Esophagus squamous epithelium (tissue), 5 donors: ENCODE measurements at regions not wholly inside any gene's neighbourhood (a gene's known extent, or its start where the extent isn't known, plus 50 kb on each side); places are given as distances from the start of the nearest gene placed in this dataset.

Experiments used
- DNase-seq: peaks from one replicate; lab custom pipeline; 2025; lab: John Stamatoyannopoulos, UW
- H3K27ac ChIP-seq, 4 donors: fragments of 200-600 bp; sonication (generic); one replicate each; pipeline ENCODE4 v1.5.1; 2016 to 2019; ENCODE audit warnings: mild to moderate bottlenecking in 1 of 4
- H3K27me3 ChIP-seq, 4 donors: fragments of 200-600 bp; sonication (generic); 1 replicate in 3 of 4; 2 replicates in 1 of 4; pipeline versions ENCODE4 v1.5.1 to v1.6.0; 2017 to 2021; ENCODE audit warnings: antibody characterized with exemption in 1 of 4
- H3K36me3 ChIP-seq, 3 donors: fragments of 200-600 bp; sonication (generic); one replicate each; pipeline ENCODE4 v1.5.1; 2016 to 2019
- H3K4me1 ChIP-seq, 3 donors: fragments of 200-600 bp; sonication (generic); one replicate each; pipeline ENCODE4 v1.5.1; 2017 to 2019
- H3K4me3 ChIP-seq, 4 donors: fragments of 200-600 bp; sonication (generic); 1 replicate in 3 of 4; 2 replicates in 1 of 4; pipeline ENCODE4 v1.5.1; 2016 to 2019; ENCODE audit warnings: mild to moderate bottlenecking in 2 of 4, moderate library complexity in 1 of 4
- H3K9me3 ChIP-seq, 3 donors: fragments of 200-600 bp; sonication (generic); one replicate each; pipeline ENCODE4 v1.5.1; 2016 to 2019
- POLR2A ChIP-seq, 4 donors: fragments of 450-650 bp; IDR thresholded peaks; one replicate each; pipeline ENCODE4 v1.6.1; 2017; ENCODE audit warnings: antibody characterized with exemption in 4 of 4, mild to moderate bottlenecking in 4 of 4, moderate library complexity in 3 of 4
- WGBS, 2 donors: methylation state at CpG; one replicate each; pipeline ENCODE4 v1.1.5; 2018; 5-methylcytosine and 5-hydroxymethylcytosine counted together
- intact Hi-C: fragments of 100-400 bp; cut with DNase I; formaldehyde crosslinking; loops from one replicate; pipeline ENCODE4 v1.15.0; 2022
- TF ChIP-seq, protein P1 (sequence below), 6 experiments: fragments of 450-650 bp in 4 of 6; fragments of 200-600 bp in 2 of 6; sonication (generic) in 2 of 6; IDR thresholded peaks; one replicate each; pipeline ENCODE4 v1.5.1; 2016 to 2019; ENCODE audit warnings: antibody characterized with exemption in 6 of 6, mild to moderate bottlenecking in 4 of 6, moderate library complexity in 4 of 6
- donor health status: DM: yes; HTN: yes; CAD: no.

DNA sequence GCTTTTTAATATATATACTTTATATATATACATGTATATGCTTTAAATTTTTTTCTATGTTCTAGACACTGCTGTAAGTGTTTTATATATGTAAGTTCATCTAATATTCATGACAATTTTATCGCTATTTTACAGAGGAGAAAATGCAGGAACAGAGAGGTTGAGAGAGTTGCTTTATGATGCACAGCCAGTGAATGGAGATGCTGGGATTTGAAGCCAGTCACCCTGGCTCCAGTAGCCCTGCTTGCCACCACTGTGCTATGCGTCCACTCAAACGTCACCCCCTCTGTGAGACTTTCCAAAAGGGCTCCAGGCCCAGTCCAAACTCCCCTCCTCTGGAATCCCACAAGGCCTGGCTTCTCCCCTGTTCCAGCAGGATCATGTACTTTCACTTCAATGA is 91.0 kb upstream of the GRIK3 start:
- Histone ChIP-seq H3K9me3 (no peaks in the 10 kb centered on the region), H3K4me3 (no peak overlapping the region), H3K27ac (no peak overlapping the region), H3K27me3 (peaks cover 0 to 14% (median 0%) of the 10 kb centered on the region in 4 donors), H3K36me3 (no peaks in the 10 kb centered on the region), H3K4me1 (no peaks in the 10 kb centered on the region)
- intact Hi-C loops = no loop called here
- DNase-seq = no peak
- TF ChIP-seq, protein P1, sequence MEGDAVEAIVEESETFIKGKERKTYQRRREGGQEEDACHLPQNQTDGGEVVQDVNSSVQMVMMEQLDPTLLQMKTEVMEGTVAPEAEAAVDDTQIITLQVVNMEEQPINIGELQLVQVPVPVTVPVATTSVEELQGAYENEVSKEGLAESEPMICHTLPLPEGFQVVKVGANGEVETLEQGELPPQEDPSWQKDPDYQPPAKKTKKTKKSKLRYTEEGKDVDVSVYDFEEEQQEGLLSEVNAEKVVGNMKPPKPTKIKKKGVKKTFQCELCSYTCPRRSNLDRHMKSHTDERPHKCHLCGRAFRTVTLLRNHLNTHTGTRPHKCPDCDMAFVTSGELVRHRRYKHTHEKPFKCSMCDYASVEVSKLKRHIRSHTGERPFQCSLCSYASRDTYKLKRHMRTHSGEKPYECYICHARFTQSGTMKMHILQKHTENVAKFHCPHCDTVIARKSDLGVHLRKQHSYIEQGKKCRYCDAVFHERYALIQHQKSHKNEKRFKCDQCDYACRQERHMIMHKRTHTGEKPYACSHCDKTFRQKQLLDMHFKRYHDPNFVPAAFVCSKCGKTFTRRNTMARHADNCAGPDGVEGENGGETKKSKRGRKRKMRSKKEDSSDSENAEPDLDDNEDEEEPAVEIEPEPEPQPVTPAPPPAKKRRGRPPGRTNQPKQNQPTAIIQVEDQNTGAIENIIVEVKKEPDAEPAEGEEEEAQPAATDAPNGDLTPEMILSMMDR (IDR thresholded peaks at IDR 0.05) = no peak
- no peak for TF ChIP-seq POLR2A (IDR thresholded peaks at IDR 0.05)
- 76 to 88% methylated on average over 3 of the region's 3 CpGs for WGBS, 2 donors

DNA sequence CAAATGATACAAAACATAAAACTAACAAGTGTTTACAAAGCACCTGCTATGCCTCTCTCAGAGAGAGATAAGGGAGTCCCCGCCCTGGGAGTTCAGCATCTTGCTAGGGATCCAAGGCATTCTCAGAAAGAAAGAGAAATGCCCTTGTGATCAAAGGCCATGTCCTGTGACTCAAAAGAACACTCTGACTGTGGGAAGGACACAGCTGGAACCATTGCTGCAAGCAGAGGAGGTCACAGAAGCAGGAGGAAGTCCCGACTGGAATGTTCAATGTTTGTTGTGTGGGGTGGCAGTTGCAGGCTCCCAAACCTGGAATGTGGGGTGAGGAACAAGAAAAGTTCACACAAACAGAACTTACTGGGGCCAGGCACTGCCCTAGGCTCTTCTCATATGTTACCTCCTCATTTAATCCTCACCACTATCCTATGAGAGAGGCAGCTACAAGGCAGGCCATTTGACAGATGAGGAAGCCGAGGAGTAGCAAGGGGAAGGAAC is 93.0 kb upstream of the GRIK3 start:
- no peaks in the 10 kb centered on the region for H3K9me3 ChIP-seq
- DNase-seq = no peak
- 66 to 68% methylated on average over 3 of the region's 3 CpGs for WGBS, 2 donors
- no peaks in the 10 kb centered on the region for H3K36me3 ChIP-seq
- no peak overlapping the region for H3K4me3 ChIP-seq
- no peaks in the 10 kb centered on the region for H3K4me1 ChIP-seq
- TF ChIP-seq, protein P1 (IDR thresholded peaks at IDR 0.05) = no peak
- no peak for TF ChIP-seq POLR2A (IDR thresholded peaks at IDR 0.05)
- intact Hi-C loops = no loop called here
- H3K27me3 ChIP-seq = peaks cover 0 to 15% (median 0%) of the 10 kb centered on the region in 4 donors
- H3K27ac ChIP-seq = no peak overlapping the region

DNA sequence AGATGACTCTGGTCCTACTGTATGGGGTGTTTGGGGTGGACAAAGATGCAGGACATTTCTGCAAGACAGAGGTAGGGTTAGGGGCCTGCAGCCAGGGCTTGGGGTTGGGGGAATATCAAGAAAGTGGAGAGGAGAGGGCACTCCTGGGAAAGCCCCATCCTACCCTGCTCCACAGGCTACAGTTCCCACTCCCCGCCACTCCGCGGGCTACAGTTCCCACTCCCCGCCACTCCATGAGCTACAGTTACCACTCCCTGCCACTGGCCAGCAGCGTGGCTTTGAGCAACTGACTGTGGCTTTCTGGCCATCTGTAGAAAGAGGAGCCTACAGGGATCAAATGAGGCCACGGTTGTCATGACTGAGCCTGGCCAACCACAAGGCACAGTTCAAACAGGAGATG is 93.8 kb upstream of the GRIK3 start:
- TF ChIP-seq POLR2A (IDR thresholded peaks at IDR 0.05) = no peak
- TF ChIP-seq, protein P1 (IDR thresholded peaks at IDR 0.05) = no peak
- Histone ChIP-seq H3K27ac (no peak overlapping the region), H3K4me3 (no peak overlapping the region), H3K9me3 (no peaks in the 10 kb centered on the region), H3K27me3 (peaks cover 0 to 22% (median 0%) of the 10 kb centered on the region in 4 donors), H3K36me3 (no peaks in the 10 kb centered on the region), H3K4me1 (no peaks in the 10 kb centered on the region)
- intact Hi-C loops = no loop called here
- no peak for DNase-seq
- 67 to 81% methylated on average over 6 of the region's 6 CpGs for WGBS, 2 donors

DNA sequence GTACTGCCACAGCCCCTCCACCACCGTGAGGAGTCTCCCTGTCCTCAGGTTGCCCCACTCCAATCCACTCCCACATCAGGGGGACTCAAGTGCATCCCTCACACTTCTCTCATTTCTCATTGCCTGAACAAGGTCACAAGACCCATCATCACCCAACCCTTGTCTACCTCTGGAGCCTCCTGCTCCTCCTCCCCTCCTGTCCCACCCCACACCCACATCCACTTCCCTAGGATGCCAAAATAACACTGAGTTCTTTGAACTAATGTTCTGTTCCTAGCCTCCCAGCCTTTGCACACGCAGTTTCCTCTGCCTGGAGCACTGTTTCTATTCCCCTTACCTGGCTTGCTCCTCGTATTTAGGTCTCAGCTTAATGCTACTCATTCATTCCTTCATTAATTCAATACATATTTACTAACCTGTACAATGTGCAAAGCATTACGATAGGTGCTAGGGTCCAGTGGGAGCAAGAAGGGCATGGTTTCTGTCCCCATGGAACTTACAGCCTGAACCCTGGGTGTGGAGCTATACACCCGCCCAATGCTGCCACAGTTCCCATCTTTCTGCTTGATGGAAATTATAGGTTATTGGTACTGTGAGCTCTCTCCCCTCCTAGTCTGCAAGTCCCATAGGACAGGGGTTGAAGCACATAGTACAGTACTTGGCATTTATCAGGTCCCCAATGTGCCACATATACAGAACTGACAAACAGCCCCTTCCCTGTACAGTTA is 96.1 kb upstream of the GRIK3 start:
- no peak for TF ChIP-seq POLR2A (IDR thresholded peaks at IDR 0.05)
- TF ChIP-seq, protein P1 (IDR thresholded peaks at IDR 0.05) = no peak
- H3K4me1 ChIP-seq = no peaks in the 10 kb centered on the region
- H3K9me3 ChIP-seq = no peaks in the 10 kb centered on the region
- WGBS, 2 donors = 53 to 60% methylated on average over 5 of the region's 5 CpGs
- peaks cover 0 to 38% (median 0%) of the 10 kb centered on the region in 4 donors for H3K27me3 ChIP-seq
- no peak overlapping the region for H3K4me3 ChIP-seq
- no peaks in the 10 kb centered on the region for H3K36me3 ChIP-seq
- intact Hi-C loops = no loop called here
- DNase-seq = no peak
- H3K27ac ChIP-seq = no peak overlapping the region

DNA sequence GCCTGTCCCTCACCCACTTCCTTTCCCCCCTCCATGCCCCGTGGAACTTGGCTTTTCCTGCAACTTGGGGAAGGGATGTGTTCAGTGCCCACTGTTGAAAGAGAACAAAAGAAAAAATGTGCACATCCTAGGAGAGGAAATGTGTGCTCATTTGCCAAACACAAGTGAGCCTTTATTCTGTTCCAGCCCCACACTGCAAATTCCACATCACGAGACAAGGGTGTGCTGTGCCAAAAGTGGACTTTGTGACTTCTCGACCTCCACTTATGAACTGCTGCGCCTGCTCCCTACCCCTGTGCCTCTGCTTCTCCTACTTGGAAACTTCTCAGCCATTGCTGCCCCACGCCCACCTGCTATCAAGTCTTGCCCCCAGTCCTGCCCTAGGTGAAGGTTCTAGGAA is 97.0 kb upstream of the GRIK3 start:
- peaks cover 0 to 40% (median 0%) of the 10 kb centered on the region in 4 donors for H3K27me3 ChIP-seq
- H3K4me1 ChIP-seq = no peaks in the 10 kb centered on the region
- no peak overlapping the region for H3K27ac ChIP-seq
- no peaks in the 10 kb centered on the region for H3K36me3 ChIP-seq
- H3K4me3 ChIP-seq = no peak overlapping the region
- H3K9me3 ChIP-seq = no peaks in the 10 kb centered on the region
- TF ChIP-seq, protein P1 (IDR thresholded peaks at IDR 0.05) = no peak
- WGBS, 2 donors = 50 to 59% methylated on average over 5 of the region's 5 CpGs
- intact Hi-C loops = no loop called here
- DNase-seq = no peak
